ENCODE measurements at regions not wholly inside any gene's neighbourhood (a gene's known extent, or its start where the extent isn't known, plus 50 kb on each side); places are given as distances from the start of the nearest gene placed in this dataset.

DNA sequence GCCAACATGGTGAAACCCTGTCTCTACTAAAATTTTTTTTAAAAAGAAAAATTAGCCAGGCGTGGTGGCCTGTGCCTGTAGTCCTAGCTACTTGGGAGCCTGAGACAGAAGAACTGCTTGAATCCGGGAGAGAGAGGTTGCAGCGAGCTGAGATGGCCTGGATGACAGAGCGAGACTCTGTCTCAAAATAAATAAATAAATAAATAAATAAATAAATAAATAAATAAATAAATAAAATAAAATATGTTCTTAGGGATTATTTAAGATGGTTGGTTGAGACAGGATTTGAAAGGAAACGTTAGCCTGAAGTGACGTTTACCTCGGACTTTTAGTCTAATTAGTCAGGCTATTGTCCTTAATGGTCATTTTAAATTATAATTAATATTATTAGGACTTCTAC, 88.5 kb upstream of the CHRM3 start:
- TF ChIP-seq, protein P1, sequence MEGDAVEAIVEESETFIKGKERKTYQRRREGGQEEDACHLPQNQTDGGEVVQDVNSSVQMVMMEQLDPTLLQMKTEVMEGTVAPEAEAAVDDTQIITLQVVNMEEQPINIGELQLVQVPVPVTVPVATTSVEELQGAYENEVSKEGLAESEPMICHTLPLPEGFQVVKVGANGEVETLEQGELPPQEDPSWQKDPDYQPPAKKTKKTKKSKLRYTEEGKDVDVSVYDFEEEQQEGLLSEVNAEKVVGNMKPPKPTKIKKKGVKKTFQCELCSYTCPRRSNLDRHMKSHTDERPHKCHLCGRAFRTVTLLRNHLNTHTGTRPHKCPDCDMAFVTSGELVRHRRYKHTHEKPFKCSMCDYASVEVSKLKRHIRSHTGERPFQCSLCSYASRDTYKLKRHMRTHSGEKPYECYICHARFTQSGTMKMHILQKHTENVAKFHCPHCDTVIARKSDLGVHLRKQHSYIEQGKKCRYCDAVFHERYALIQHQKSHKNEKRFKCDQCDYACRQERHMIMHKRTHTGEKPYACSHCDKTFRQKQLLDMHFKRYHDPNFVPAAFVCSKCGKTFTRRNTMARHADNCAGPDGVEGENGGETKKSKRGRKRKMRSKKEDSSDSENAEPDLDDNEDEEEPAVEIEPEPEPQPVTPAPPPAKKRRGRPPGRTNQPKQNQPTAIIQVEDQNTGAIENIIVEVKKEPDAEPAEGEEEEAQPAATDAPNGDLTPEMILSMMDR (IDR thresholded peaks at IDR 0.05) = no peak
- no peak for TF ChIP-seq POLR2A (IDR thresholded peaks at IDR 0.05)
